OCI-M1 (cell line): ENCODE measurements at regions not wholly inside any gene's neighbourhood (a gene's known extent, or its start where the extent isn't known, plus 50 kb on each side); places are given as distances from the start of the nearest gene placed in this dataset.

Source experiments
- DNase-seq: peaks from one replicate; lab custom pipeline; 2025; lab: John Stamatoyannopoulos, UW

GRCh38 chr13:104318121-104318520, 1251.9 kb upstream of the SLC10A2 start:
- DNase-seq, result peak; percentile 42

DNA sequence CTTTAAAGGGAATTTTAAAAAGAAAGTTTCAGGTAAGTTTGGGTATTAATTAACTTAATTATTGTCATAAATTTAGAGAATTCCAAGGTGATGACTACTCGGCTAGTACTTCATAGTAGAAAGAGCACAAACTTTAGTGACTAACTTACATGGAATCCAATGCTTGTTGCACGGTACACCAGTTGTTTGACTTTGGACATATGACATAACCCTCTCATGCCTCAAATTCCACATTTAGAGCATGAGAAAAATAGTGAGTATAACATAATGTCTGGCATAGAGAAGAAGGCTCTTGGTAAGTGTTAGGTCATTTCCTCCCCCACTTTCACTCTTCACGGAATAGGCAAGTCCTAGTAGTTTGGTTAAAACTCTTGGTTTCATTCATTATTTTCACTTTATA, 1249.4 kb upstream of the SLC10A2 start:
- DNase-seq, result no peak

DNA sequence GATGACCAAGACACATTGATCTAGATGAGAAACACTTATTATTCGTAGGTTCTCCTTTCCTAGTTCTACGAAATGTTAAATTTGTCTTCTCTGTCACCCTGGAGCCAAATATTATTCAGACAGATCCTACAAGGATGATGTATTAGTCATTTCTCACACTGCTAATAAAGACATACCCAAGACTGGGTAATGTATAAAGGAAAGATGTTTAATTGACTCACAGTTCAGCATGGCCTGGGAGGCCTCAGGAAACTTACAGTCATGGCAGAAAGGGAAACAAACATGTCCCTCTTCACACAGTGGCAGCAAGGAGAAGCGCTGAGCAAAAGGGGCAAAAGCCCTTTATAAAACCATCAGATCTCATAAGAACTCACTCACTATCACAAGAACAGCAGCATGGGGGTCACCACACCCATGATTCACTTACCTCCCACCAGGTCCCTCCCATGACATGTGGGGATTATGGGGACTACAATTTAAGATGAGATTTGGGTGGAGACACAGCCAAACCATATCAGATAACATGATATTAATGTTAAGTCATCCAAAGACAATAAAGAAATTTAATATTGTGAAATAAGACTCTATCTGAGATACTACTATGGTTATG, 1248.8 kb upstream of the SLC10A2 start:
- DNase-seq, result no peak

- DNase-seq, result no peak
These were observed 1248.1 kb upstream of the SLC10A2 start for GRCh38 chr13:104314321-104314720.

DNA sequence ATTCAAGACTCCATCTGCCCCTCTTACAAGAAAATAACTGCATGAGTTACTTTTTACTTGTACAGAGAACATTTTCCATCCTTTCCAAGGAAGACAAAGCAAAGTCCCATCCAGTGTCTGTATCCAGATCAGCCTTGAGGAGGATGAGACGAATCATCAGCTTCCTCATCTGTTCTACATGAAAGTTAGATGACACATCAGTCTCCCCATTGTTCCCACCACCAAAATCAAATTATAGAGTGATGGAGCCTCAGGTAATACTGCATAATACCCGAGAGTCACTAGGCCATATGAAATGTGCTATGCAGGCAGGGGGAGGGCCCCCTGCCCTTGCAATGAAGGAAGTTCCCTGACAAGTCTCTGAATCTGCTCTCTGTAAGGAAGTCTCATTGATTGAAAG, 1244.6 kb upstream of the SLC10A2 start:
- no peak for DNase-seq

GRCh38 chr13:104309431-104309830, 1243.2 kb upstream of the SLC10A2 start:
- no peak for DNase-seq

GRCh38 chr13:104301171-104301975, 1235.2 kb upstream of the SLC10A2 start:
- no peak for DNase-seq

- no peak for DNase-seq
These were observed 1230.9 kb upstream of the SLC10A2 start for GRCh38 chr13:104297075-104297474.

DNA sequence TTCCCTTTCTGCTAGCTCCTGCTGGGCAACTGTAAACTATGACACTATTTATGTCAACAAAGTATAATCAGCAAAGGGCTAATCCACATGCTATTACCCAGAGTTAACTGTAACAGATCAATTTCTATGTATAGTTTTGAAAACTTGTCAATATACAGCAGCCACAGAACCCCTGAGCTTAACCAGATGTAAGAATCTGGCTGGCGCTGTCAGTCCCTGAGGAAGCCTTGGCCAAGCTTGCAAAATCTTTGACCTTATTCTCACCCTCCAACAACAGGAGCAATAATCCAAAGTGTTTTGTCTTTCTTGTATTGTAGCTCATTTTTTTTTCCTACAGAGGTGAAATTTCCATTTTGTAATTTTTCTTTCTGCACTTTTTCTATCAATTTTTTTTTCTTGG, 1230.1 kb upstream of the SLC10A2 start:
- DNase-seq, result no peak

- no peak for DNase-seq
These were observed 1229.3 kb upstream of the SLC10A2 start for GRCh38 chr13:104295537-104295936.

DNA sequence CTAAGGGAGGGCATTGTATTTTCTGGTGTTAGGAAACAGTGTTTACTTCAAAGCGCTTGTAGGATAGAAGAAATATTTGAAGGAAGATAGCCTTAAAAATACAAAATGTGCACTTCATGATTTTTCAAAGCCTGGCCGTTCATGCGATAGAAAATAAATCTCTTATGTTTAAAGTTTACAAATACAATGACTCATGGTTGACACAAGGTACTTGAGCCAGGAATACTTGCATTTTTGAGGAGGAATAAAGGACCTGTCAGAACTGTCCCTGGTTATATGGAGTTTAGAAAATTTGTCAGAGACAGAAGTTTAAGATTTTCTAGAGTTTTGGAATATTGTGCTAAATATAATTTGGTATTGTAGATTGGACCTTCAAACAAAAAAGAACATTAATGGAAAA, 1223.2 kb upstream of the SLC10A2 start:
- DNase-seq, result no peak

- DNase-seq, result no peak
These were observed 1222.3 kb upstream of the SLC10A2 start for GRCh38 chr13:104288496-104288895.

GRCh38 chr13:104286566-104287290, 1220.5 kb upstream of the SLC10A2 start:
- DNase-seq, result no peak

DNA sequence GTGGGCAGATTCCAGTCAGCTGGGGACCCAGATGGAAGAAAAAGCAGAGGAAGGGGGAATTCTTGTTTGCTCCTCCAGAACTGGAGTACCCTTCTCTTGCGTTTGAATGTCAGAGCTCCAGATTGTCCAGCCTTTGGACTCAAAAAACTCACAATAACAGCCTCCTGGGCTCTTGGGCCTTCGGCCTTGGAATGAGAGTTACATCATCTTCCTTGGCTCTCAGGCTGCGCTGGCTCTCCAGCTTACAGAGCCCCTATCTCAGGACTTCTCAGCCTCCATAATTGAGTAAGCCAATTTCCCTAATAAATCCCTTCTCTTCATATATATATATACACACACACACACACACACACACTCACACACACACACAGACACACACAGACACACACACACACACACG, 1215.7 kb upstream of the SLC10A2 start:
- DNase-seq, result no peak

GRCh38 chr13:104270731-104271130, 1204.5 kb upstream of the SLC10A2 start:
- no peak for DNase-seq

GRCh38 chr13:104267206-104267811, 1201.1 kb upstream of the SLC10A2 start:
- DNase-seq, result no peak

- DNase-seq, result no peak
These were observed 1190.5 kb upstream of the SLC10A2 start for GRCh38 chr13:104256701-104257100.

GRCh38 chr13:104253063-104253680, 1187.0 kb upstream of the SLC10A2 start:
- peak; percentile 17 for DNase-seq

GRCh38 chr13:104251931-104252330, 1185.7 kb upstream of the SLC10A2 start:
- no peak for DNase-seq

DNA sequence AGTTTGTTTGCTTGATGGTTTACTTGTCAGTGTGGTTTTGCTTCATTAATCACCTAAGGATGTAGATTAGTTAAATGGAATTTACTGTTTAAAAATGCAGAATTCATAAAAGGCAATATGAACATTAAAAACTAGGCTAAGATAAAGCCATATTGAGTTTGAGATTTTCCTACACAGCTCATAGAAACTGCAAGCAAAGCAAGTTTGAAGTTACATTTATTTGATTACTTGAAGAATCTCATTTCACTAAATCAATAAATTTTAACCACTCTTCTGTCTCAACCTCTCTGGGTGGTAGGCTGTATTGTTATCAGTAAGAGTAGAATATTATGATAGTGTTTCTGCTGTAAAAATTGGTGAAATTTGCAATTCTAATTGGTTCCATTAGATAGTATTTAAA, 1180.7 kb upstream of the SLC10A2 start:
- no peak for DNase-seq

DNA sequence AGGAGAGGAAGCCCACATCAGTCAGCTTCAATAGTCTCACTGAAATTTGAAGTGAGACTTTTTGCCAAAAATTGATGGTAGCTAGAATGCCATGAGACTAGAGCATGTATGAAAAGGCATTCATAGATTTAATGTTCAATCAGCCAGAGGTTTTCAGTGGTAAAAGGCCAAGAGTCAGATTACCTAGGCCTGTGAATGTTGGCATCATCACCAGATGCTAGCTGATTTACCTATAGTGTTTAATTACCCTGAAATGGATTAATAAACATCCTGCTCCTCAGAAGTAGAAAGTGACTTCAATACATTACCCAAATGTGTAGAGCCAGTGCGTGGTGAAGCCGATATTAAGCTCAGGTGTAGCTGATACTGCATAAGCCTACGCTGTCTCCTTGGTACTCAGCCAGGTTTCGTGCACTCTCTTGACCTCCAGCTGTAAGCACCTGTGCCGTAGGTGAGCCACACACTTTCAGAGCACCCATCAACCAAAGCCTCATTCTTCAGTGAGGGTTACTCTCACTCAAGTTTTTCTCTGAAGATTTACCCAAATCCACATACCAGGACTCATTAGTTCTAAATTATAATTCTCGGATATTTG, 1140.3 kb upstream of the SLC10A2 start:
- no peak for DNase-seq

- peak; percentile 33 for DNase-seq
These were observed 1138.0 kb upstream of the SLC10A2 start for GRCh38 chr13:104204177-104204576.
